ENCODE measurements at regions not wholly inside any gene's neighbourhood (a gene's known extent, or its start where the extent isn't known, plus 50 kb on each side); places are given as distances from the start of the nearest gene placed in this dataset.

GRCh38 chr1:14027099-14027498 lies 327.1 kb downstream of the PRDM2 start:
- Mint-ChIP-seq H3K36me3 (no peaks in the 10 kb centered on the region), H3K27me3 (peaks cover 11% of the 10 kb centered on the region), H3K27ac (no peak overlapping the region), H3K9me3 (no peaks in the 10 kb centered on the region), H3K4me3 (no peak overlapping the region), H3K4me1 (ENCODE audit: low read depth) (no peaks in the 10 kb centered on the region)
- intact Hi-C loops (cut with micrococcal nuclease), result no loop called here
- ChIA-PET CTCF (no interaction called here), POLR2A (no interaction called here)
- DNase-seq, result no peak

- intact Hi-C loops (cut with micrococcal nuclease), result no loop called here
- H3K27me3 Mint-ChIP-seq, result peaks cover 5% of the 10 kb centered on the region
- ChIA-PET POLR2A (no interaction called here), CTCF (no interaction called here)
- peaks cover 9% of the 10 kb centered on the region for H3K9me3 Mint-ChIP-seq
- no peak overlapping the region for H3K4me3 Mint-ChIP-seq
- no peak overlapping the region for H3K27ac Mint-ChIP-seq
- no peaks in the 10 kb centered on the region for H3K36me3 Mint-ChIP-seq
- DNase-seq, result no peak
- H3K4me1 Mint-ChIP-seq (ENCODE audit: low read depth), result no peaks in the 10 kb centered on the region
Observed at GRCh38 chr1:14031461-14031860, 331.5 kb downstream of the PRDM2 start.

GRCh38 chr1:14034506-14034905 lies 334.5 kb downstream of the PRDM2 start:
- H3K9me3 Mint-ChIP-seq, result peaks cover 9% of the 10 kb centered on the region
- H3K4me3 Mint-ChIP-seq, result no peak overlapping the region
- ChIA-PET POLR2A (no interaction called here), CTCF (no interaction called here)
- intact Hi-C loops (cut with micrococcal nuclease), result no loop called here
- H3K36me3 Mint-ChIP-seq, result no peaks in the 10 kb centered on the region
- H3K27ac Mint-ChIP-seq, result no peak overlapping the region
- no peak for DNase-seq
- H3K27me3 Mint-ChIP-seq, result peaks cover 5% of the 10 kb centered on the region
- no peaks in the 10 kb centered on the region for H3K4me1 Mint-ChIP-seq (ENCODE audit: low read depth)

- no peaks in the 10 kb centered on the region for H3K36me3 Mint-ChIP-seq
- H3K27ac Mint-ChIP-seq, result no peak overlapping the region
- H3K4me3 Mint-ChIP-seq, result no peak overlapping the region
- no peaks in the 10 kb centered on the region for H3K4me1 Mint-ChIP-seq (ENCODE audit: low read depth)
- DNase-seq, result no peak
- intact Hi-C loops (cut with micrococcal nuclease), result no loop called here
- peaks cover 23% of the 10 kb centered on the region for H3K9me3 Mint-ChIP-seq
- peaks cover 5% of the 10 kb centered on the region for H3K27me3 Mint-ChIP-seq
- CTCF ChIA-PET, result no interaction called here
- POLR2A ChIA-PET, result no interaction called here
Observed at GRCh38 chr1:14037101-14037847, 337.3 kb downstream of the PRDM2 start.

GRCh38 chr1:14039582-14040430 lies 339.8 kb downstream of the PRDM2 start:
- ChIA-PET CTCF (no interaction called here), POLR2A (no interaction called here)
- H3K27ac Mint-ChIP-seq, result no peak overlapping the region
- H3K27me3 Mint-ChIP-seq, result peaks cover 7% of the 10 kb centered on the region
- no peak for DNase-seq
- H3K9me3 Mint-ChIP-seq, result peaks cover 21% of the 10 kb centered on the region
- no peaks in the 10 kb centered on the region for H3K36me3 Mint-ChIP-seq
- H3K4me3 Mint-ChIP-seq, result no peak overlapping the region
- intact Hi-C loops (cut with micrococcal nuclease), result no loop called here
- no peaks in the 10 kb centered on the region for H3K4me1 Mint-ChIP-seq (ENCODE audit: low read depth)

- Mint-ChIP-seq H3K27ac (no peak overlapping the region), H3K9me3 (no peaks in the 10 kb centered on the region), H3K27me3 (peaks cover 2% of the 10 kb centered on the region), H3K36me3 (no peaks in the 10 kb centered on the region), H3K4me3 (no peak overlapping the region), H3K4me1 (ENCODE audit: low read depth) (no peaks in the 10 kb centered on the region)
- intact Hi-C loops (cut with micrococcal nuclease), result no loop called here
- DNase-seq, result no peak
- ChIA-PET POLR2A (no interaction called here), CTCF (no interaction called here)
Observed at GRCh38 chr1:14049965-14050364, 350.0 kb downstream of the PRDM2 start.

- H3K4me1 Mint-ChIP-seq (ENCODE audit: low read depth), result no peaks in the 10 kb centered on the region
- intact Hi-C loops (cut with micrococcal nuclease), result no loop called here
- H3K27me3 Mint-ChIP-seq, result peaks cover 3% of the 10 kb centered on the region
- POLR2A ChIA-PET, result no interaction called here
- H3K36me3 Mint-ChIP-seq, result no peaks in the 10 kb centered on the region
- H3K9me3 Mint-ChIP-seq, result no peaks in the 10 kb centered on the region
- no peak overlapping the region for H3K27ac Mint-ChIP-seq
- CTCF ChIA-PET, result no interaction called here
- no peak for DNase-seq
- no peak overlapping the region for H3K4me3 Mint-ChIP-seq
Observed at GRCh38 chr1:14055442-14056223, 355.6 kb downstream of the PRDM2 start.

GRCh38 chr1:14057640-14058039 lies 357.7 kb downstream of the PRDM2 start:
- intact Hi-C loops (cut with micrococcal nuclease), result no loop called here
- peaks cover 3% of the 10 kb centered on the region for H3K27me3 Mint-ChIP-seq
- H3K27ac Mint-ChIP-seq, result no peak overlapping the region
- no peak for DNase-seq
- H3K36me3 Mint-ChIP-seq, result no peaks in the 10 kb centered on the region
- CTCF ChIA-PET, result no interaction called here
- no peaks in the 10 kb centered on the region for H3K9me3 Mint-ChIP-seq
- no peaks in the 10 kb centered on the region for H3K4me1 Mint-ChIP-seq (ENCODE audit: low read depth)
- POLR2A ChIA-PET, result no interaction called here
- H3K4me3 Mint-ChIP-seq, result no peak overlapping the region

- no peak for DNase-seq
- CTCF ChIA-PET, result no interaction called here
- Mint-ChIP-seq H3K4me3 (no peak overlapping the region), H3K36me3 (no peaks in the 10 kb centered on the region), H3K27ac (no peak overlapping the region), H3K9me3 (no peaks in the 10 kb centered on the region), H3K27me3 (no peaks in the 10 kb centered on the region), H3K4me1 (ENCODE audit: low read depth) (no peaks in the 10 kb centered on the region)
- intact Hi-C loops (cut with micrococcal nuclease), result no loop called here
- POLR2A ChIA-PET, result no interaction called here
Observed at GRCh38 chr1:14061204-14061603, 361.2 kb downstream of the PRDM2 start.

GRCh38 chr1:14061722-14062121 lies 361.7 kb downstream of the PRDM2 start:
- DNase-seq, result no peak
- Mint-ChIP-seq H3K4me3 (no peak overlapping the region), H3K9me3 (no peaks in the 10 kb centered on the region), H3K27ac (no peak overlapping the region), H3K4me1 (ENCODE audit: low read depth) (no peaks in the 10 kb centered on the region), H3K36me3 (no peaks in the 10 kb centered on the region), H3K27me3 (no peaks in the 10 kb centered on the region)
- intact Hi-C loops (cut with micrococcal nuclease), result no loop called here
- CTCF ChIA-PET, result no interaction called here
- POLR2A ChIA-PET, result no interaction called here

- Mint-ChIP-seq H3K27me3 (no peaks in the 10 kb centered on the region), H3K4me3 (no peak overlapping the region), H3K4me1 (ENCODE audit: low read depth) (no peaks in the 10 kb centered on the region), H3K27ac (no peak overlapping the region), H3K36me3 (no peaks in the 10 kb centered on the region), H3K9me3 (no peaks in the 10 kb centered on the region)
- CTCF ChIA-PET, result no interaction called here
- POLR2A ChIA-PET, result no interaction called here
- intact Hi-C loops (cut with micrococcal nuclease), result no loop called here
- DNase-seq, result no peak
Observed at GRCh38 chr1:14062669-14063068, 362.7 kb downstream of the PRDM2 start.

- ChIA-PET POLR2A (no interaction called here), CTCF (no interaction called here)
- Mint-ChIP-seq H3K36me3 (no peaks in the 10 kb centered on the region), H3K27me3 (no peaks in the 10 kb centered on the region), H3K9me3 (no peaks in the 10 kb centered on the region), H3K27ac (no peak overlapping the region), H3K4me3 (no peak overlapping the region), H3K4me1 (ENCODE audit: low read depth) (no peaks in the 10 kb centered on the region)
- no peak for DNase-seq
- intact Hi-C loops (cut with micrococcal nuclease), result no loop called here
Observed at GRCh38 chr1:14064649-14065442, 364.9 kb downstream of the PRDM2 start.
